Left lung (tissue), 4 donors: ENCODE measurements at regions not wholly inside any gene's neighbourhood (a gene's known extent, or its start where the extent isn't known, plus 50 kb on each side); places are given as distances from the start of the nearest gene placed in this dataset.

Source experiments
- ATAC-seq: fragments of 200-7000 bp; cut with Tn5 transposase; one replicate; pipeline ENCODE4 v1.9.1; 2020; ENCODE audit warnings: moderate library complexity
- DNase-seq, 4 donors: peaks; one replicate each; pipeline ENCODE4 v3.0.0-alpha.2; 2013 to 2020
- H3K27ac ChIP-seq, 2 donors: fragments of 200-600 bp; sonication (generic) in 1 of 2; one replicate each; pipeline versions ENCODE4 v1.5.0 to v1.8.0; 2020 to 2021
- H3K27me3 ChIP-seq, 2 donors: fragments of 200-600 bp; sonication (generic) in 1 of 2; one replicate each; pipeline versions ENCODE4 v1.5.0 to v1.8.0; 2020 to 2021
- H3K36me3 ChIP-seq, 2 donors: fragments of 200-600 bp; sonication (generic) in 1 of 2; one replicate each; pipeline versions ENCODE4 v1.5.0 to v1.8.0; 2020 to 2021
- H3K4me1 ChIP-seq, 2 donors: fragments of 200-600 bp; one replicate each; pipeline ENCODE4 v1.8.0; 2021
- H3K4me3 ChIP-seq, 2 donors: fragments of 200-600 bp; sonication (generic) in 1 of 2; one replicate each; pipeline versions ENCODE4 v1.5.0 to v1.8.0; 2020 to 2021; ENCODE audit warnings: mild to moderate bottlenecking in 1 of 2
- H3K9me3 ChIP-seq, 2 donors: fragments of 200-600 bp; sonication (generic) in 1 of 2; one replicate each; pipeline versions ENCODE4 v1.5.0 to v1.8.0; 2020 to 2021
- intact Hi-C, 2 donors: fragments of 100-400 bp; cut with DNase I; formaldehyde crosslinking; loops; one replicate each; pipeline versions ENCODE4 v1.11.2 to v1.14.2; 2022
- TF ChIP-seq, protein P1 (sequence below), 2 donors: fragments of 200-600 bp; sonication (generic) in 1 of 2; IDR thresholded peaks; one replicate each; pipeline versions ENCODE4 v1.5.0 to v1.8.0; 2021; ENCODE audit warnings: antibody characterized with exemption in 2 of 2
- donor health status: DM: no; HTN: yes; CAD: no.
- donor health status: DM: no; HTN: no; CAD: no.

DNA sequence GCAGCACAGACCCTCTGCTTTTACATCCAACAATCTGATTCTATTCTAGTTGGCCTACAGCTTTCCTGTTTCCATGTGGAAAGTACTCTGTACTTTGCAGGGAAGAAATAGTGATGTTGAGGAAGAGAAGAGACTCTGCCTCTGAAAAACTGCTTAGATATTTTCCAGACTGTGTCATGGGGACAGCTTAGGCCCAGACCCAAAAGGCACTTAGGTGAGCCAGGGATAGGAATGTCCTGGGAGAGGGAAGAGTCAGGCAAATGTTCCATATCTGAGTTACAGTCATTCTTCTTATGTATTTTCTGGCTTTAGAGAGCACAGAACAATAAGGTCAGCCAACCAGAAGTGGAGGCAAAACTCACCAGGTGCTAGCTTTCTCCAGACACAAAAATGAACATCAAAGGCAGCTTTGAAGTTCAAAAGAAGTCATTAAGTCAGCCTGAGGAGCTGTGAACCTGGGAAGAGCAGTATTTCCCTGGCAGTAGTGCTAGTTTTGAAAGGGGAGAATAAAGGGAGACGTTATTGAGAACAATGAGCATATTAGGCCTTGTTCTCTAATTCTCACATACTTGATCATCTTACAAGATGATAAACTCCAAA lies 199.7 kb upstream of the LMNTD1 start:
- Histone ChIP-seq H3K36me3 (no peaks in the 10 kb centered on the region), H3K4me1 (no peaks in the 10 kb centered on the region), H3K27me3 (no peaks in the 10 kb centered on the region), H3K27ac (no peak overlapping the region), H3K4me3 (no peak overlapping the region), H3K9me3 (no peaks in the 10 kb centered on the region)
- intact Hi-C loops = no loop called here
- TF ChIP-seq, protein P1, sequence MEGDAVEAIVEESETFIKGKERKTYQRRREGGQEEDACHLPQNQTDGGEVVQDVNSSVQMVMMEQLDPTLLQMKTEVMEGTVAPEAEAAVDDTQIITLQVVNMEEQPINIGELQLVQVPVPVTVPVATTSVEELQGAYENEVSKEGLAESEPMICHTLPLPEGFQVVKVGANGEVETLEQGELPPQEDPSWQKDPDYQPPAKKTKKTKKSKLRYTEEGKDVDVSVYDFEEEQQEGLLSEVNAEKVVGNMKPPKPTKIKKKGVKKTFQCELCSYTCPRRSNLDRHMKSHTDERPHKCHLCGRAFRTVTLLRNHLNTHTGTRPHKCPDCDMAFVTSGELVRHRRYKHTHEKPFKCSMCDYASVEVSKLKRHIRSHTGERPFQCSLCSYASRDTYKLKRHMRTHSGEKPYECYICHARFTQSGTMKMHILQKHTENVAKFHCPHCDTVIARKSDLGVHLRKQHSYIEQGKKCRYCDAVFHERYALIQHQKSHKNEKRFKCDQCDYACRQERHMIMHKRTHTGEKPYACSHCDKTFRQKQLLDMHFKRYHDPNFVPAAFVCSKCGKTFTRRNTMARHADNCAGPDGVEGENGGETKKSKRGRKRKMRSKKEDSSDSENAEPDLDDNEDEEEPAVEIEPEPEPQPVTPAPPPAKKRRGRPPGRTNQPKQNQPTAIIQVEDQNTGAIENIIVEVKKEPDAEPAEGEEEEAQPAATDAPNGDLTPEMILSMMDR (IDR thresholded peaks at IDR 0.05) = no peak
- ATAC-seq (no peak), DNase-seq (no peak)

DNA sequence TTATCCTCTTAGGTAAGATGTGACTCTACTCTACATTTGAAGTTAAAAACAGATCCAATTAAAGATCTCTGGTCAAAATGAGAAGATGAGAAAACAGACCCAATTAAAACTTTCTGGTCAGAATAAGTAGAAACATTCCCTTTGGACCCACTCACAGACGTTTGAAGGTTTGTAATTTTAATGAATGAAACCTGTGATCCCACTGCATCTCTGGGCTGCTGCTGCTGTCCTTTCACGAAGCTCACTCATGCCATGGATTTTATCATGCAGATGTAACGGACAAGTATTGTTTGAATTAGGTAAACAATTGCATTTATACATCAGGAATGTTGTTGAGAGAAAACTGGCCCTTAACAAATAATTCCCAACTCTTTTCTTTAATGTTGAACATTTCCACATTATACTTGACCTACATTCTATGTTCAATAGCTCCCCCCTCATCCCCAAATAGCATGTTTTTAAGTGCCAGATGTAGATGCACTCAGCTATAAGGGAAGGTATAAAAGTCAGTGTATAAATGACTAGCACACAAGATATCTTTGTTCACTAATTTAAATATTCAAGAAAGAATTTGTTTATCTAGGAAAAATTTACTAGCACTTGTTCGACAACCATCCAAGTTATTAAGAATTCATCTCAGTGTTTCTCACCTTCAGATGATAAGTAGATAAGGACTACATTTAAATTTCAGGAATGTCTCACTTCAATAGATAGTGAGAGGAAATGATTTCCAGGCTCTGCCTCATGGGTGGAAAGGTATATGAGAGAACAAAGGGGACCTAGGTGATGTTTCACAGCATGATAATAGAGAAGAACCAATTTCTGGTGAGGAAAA lies 202.3 kb upstream of the LMNTD1 start:
- no peak overlapping the region for H3K27ac ChIP-seq
- no peak for ATAC-seq
- H3K4me1 ChIP-seq = no peaks in the 10 kb centered on the region
- DNase-seq = no peak
- TF ChIP-seq, protein P1 (IDR thresholded peaks at IDR 0.05) = no peak
- intact Hi-C loops = no loop called here
- H3K36me3 ChIP-seq = no peaks in the 10 kb centered on the region
- H3K4me3 ChIP-seq = no peak overlapping the region
- no peaks in the 10 kb centered on the region for H3K27me3 ChIP-seq
- no peaks in the 10 kb centered on the region for H3K9me3 ChIP-seq

DNA sequence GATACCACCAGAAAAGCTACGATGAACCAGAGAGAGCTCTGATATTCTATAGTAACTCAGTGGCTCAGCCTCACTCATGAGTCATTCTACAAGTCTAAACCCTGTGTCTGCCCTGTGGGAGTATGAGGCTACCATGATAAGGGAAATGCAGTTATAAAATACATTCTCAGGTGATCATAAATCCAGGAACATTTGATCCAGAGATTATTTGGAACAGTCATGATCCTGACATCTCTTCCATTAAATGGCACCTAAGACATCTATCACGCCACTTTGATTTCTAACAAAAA lies 202.6 kb upstream of the RASSF8 start:
- ATAC-seq = no peak
- no peak overlapping the region for H3K27ac ChIP-seq
- no peaks in the 10 kb centered on the region for H3K36me3 ChIP-seq
- no peaks in the 10 kb centered on the region for H3K9me3 ChIP-seq
- no peak overlapping the region for H3K4me3 ChIP-seq
- intact Hi-C loops = no loop called here
- H3K27me3 ChIP-seq = no peaks in the 10 kb centered on the region
- H3K4me1 ChIP-seq = no peaks in the 10 kb centered on the region
- TF ChIP-seq, protein P1 (IDR thresholded peaks at IDR 0.05) = no peak
- no peak for DNase-seq

DNA sequence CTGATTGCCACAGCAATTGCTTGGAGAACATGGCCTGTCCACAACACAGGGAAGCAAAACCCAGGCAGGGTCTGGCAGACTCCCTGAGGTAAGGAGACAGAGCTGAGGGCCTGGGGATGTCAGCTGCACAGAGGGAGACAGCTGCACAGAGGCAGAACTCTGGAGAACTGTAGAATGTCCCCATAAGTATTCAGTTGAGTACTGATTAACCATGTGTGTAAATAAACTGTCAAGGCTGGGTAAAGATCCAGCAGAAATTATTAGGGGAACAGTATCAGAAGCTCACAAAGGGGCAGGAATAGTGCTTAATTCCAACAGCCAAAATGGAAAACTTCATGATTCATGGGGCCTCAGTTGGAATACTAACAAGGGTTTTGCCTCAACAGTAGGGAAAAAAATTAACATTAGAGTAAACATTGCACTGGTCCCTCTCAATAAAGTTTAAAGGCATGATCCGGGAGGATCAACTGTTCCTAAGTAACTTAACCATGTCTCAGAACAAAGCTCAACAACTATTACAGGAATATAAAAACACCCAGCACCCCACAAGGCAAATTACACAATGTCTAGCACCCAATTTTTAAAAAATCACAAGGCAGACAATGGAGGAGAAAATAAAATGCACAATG lies 201.3 kb upstream of the RASSF8 start:
- Histone ChIP-seq H3K9me3 (no peaks in the 10 kb centered on the region), H3K4me1 (no peaks in the 10 kb centered on the region), H3K27me3 (no peaks in the 10 kb centered on the region), H3K4me3 (no peak overlapping the region), H3K36me3 (no peaks in the 10 kb centered on the region), H3K27ac (no peak overlapping the region)
- TF ChIP-seq, protein P1 (IDR thresholded peaks at IDR 0.05) = no peak
- intact Hi-C loops = no loop called here
- ATAC-seq (no peak), DNase-seq (no peak)

DNA sequence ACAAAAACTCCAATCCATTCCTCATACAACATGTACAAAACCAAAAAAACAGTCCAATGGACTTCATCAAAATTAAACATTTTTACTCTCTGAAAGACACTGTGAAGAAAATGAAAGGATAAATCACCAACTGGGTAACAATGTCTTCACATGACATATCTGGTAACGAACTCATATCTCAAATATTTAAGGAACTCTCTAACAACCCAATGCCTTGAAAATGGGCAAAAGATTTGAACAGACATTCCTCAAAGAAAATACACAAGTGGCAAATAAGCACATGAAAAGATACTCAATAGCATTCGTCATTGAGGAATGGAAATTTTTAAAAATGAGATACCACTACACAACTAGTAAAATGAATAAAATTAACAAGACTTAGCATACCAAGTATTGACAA lies 198.7 kb upstream of the RASSF8 start:
- ATAC-seq (no peak), DNase-seq (no peak)
- no peak overlapping the region for H3K4me3 ChIP-seq
- H3K27ac ChIP-seq = no peak overlapping the region
- no peaks in the 10 kb centered on the region for H3K9me3 ChIP-seq
- no peaks in the 10 kb centered on the region for H3K4me1 ChIP-seq
- peaks cover 0 to 3% of the 10 kb centered on the region in 2 donors for H3K27me3 ChIP-seq
- TF ChIP-seq, protein P1 (IDR thresholded peaks at IDR 0.05) = no peak
- no peaks in the 10 kb centered on the region for H3K36me3 ChIP-seq
- intact Hi-C loops = no loop called here
